H1 (cell line): ENCODE measurements at regions not wholly inside any gene's neighbourhood (a gene's known extent, or its start where the extent isn't known, plus 50 kb on each side); places are given as distances from the start of the nearest gene placed in this dataset.

Source experiments
- CTCF ChIA-PET: fragments of 300-600 bp; sonication (Branson Sonifier 250); formaldehyde crosslinking; loops from one replicate; lab custom pipeline; 2021; ENCODE audit not compliant: partially characterized antibody; lab: Charles Lee
- POLR2A ChIA-PET: fragments of 300-600 bp; sonication (Branson Sonifier 250); formaldehyde crosslinking; loops from one replicate; lab custom pipeline; 2021; ENCODE audit warnings: inconsistent platforms; ENCODE audit not compliant: partially characterized antibody; lab: Charles Lee
- DNase-seq, 2 experiments: peaks; one replicate each; pipeline versions ENCODE4 v3.0.0 to v3.0.0-alpha.2; 2010 to 2022; ENCODE audit warnings: low spot score in 2 of 2, low read depth in 1 of 2, mixed read lengths in 1 of 2
- FAIRE-seq: peaks from 2 replicates; lab custom pipeline; 2011; peaks lifted over from hg19 to GRCh38; lab: Jason Lieb, UNC
- H2AFZ ChIP-seq: 2 replicates; pipeline ENCODE4 v1.8.1; 2012; ENCODE audit warnings: low read length, inconsistent platforms
- H2AK5ac ChIP-seq: 2 replicates; pipeline ENCODE4 v1.6.1; 2013; ENCODE audit warnings: low read depth, low read length
- H2BK120ac ChIP-seq: replicated peaks from 2 replicates; pipeline ENCODE3; 2013; ENCODE audit warnings: low read depth, low read length, inconsistent platforms
- H2BK12ac ChIP-seq: 2 replicates; pipeline ENCODE4 v1.6.1; 2013; ENCODE audit warnings: low read depth, low read length
- H2BK15ac ChIP-seq: 2 replicates; pipeline ENCODE4 v1.6.1; 2013; ENCODE audit warnings: low read length
- H2BK20ac ChIP-seq: 2 replicates; pipeline ENCODE4 v1.6.1; 2013; ENCODE audit warnings: low read length
- H2BK5ac ChIP-seq: 2 replicates; pipeline ENCODE4 v1.6.1; 2013; ENCODE audit warnings: low read depth, low read length
- H3K14ac ChIP-seq: 2 replicates; pipeline ENCODE4 v1.6.1; 2013; ENCODE audit warnings: inconsistent platforms; ENCODE audit not compliant: insufficient read length
- H3K18ac ChIP-seq: 2 replicates; pipeline ENCODE4 v1.6.1; 2013; ENCODE audit warnings: low read length; ENCODE audit errors: extremely low read depth
- H3K23ac ChIP-seq: 2 replicates; pipeline ENCODE4 v1.6.1; 2013; ENCODE audit warnings: inconsistent platforms; ENCODE audit not compliant: insufficient read length
- H3K23me2 ChIP-seq: 2 replicates; pipeline ENCODE4 v1.6.1; 2013; ENCODE audit warnings: low read depth, low read length
- H3K27ac ChIP-seq: 2 replicates; pipeline ENCODE4 v1.6.1; 2011; ENCODE audit warnings: low read depth, low read length, inconsistent platforms
- H3K27me3 ChIP-seq, 4 experiments: replicated peaks in 1 of 4; 1 replicate in 1 of 4; 2 replicates in 3 of 4; pipeline versions ENCODE4 v1.6.1 to v1.8.1; 2011 to 2013; ENCODE audit warnings: low read length in 3 of 4, mild to moderate bottlenecking in 3 of 4, inconsistent platforms in 2 of 4, mixed read lengths in 2 of 4, moderate library complexity in 1 of 4; ENCODE audit not compliant: control insufficient read depth in 3 of 4, insufficient read depth in 3 of 4; ENCODE audit errors: extremely low read depth in 1 of 4
- H3K36me3 ChIP-seq, 4 experiments: 2 replicates each; pipeline versions ENCODE4 v1.6.1 to v1.8.1; 2011 to 2013; ENCODE audit warnings: mild to moderate bottlenecking in 4 of 4, low read length in 3 of 4, moderate library complexity in 2 of 4, control low read depth in 1 of 4, inconsistent platforms in 1 of 4; ENCODE audit not compliant: insufficient read depth in 4 of 4, control insufficient read depth in 2 of 4
- H3K4ac ChIP-seq: replicated peaks from 2 replicates; pipeline ENCODE3; 2013; ENCODE audit warnings: low read length, low read depth, mixed read lengths, inconsistent platforms; ENCODE audit not compliant: insufficient read length
- H3K4me1 ChIP-seq, 4 experiments: replicated peaks in 1 of 4; 1 replicate in 1 of 4; 2 replicates in 3 of 4; pipeline versions ENCODE4 v1.6.1 to v1.8.1; 2011 to 2013; ENCODE audit warnings: low read length in 3 of 4, inconsistent platforms in 2 of 4, mixed read lengths in 1 of 4; ENCODE audit not compliant: insufficient read depth in 4 of 4, control insufficient read depth in 3 of 4
- H3K4me2 ChIP-seq, 2 experiments: 2 replicates each; pipeline versions ENCODE4 v1.6.1 to v1.8.1; 2011 to 2013; ENCODE audit warnings: low read depth in 2 of 2, low read length in 2 of 2, control low read depth in 1 of 2, inconsistent platforms in 1 of 2, mild to moderate bottlenecking in 1 of 2; ENCODE audit not compliant: insufficient read depth in 1 of 2
- H3K4me3 ChIP-seq, 4 experiments: fragments of 200-600, 300-600 bp in 1 of 4; sonication (generic), shearing (Covaris generic), sonication (Bioruptor Twin) in 1 of 4; 2 replicates each; pipeline versions ENCODE4 v1.5.1 to v1.8.1; 2011 to 2016; ENCODE audit warnings: low read length in 4 of 4, low read depth in 3 of 4, control low read depth in 2 of 4, inconsistent platforms in 2 of 4, mild to moderate bottlenecking in 2 of 4, mixed read lengths in 1 of 4, moderate library complexity in 1 of 4; ENCODE audit not compliant: insufficient read depth in 2 of 4; ENCODE audit errors: extremely low read depth in 1 of 4
- H3K56ac ChIP-seq: replicated peaks from 2 replicates; pipeline ENCODE3; 2013; ENCODE audit warnings: low read depth, mild to moderate bottlenecking, mixed read lengths, low read length, inconsistent platforms; ENCODE audit not compliant: insufficient read length
- H3K79me1 ChIP-seq: 2 replicates; pipeline ENCODE4 v1.6.1; 2013; ENCODE audit warnings: low read depth, low read length, control low read depth
- H3K79me2 ChIP-seq, 2 experiments: 2 replicates each; pipeline versions ENCODE4 v1.6.1 to v1.8.1; 2012 to 2013; ENCODE audit warnings: low read length in 2 of 2, mild to moderate bottlenecking in 2 of 2, inconsistent platforms in 1 of 2; ENCODE audit not compliant: insufficient read depth in 2 of 2, control insufficient read depth in 1 of 2
- H3K9ac ChIP-seq, 4 experiments: replicated peaks in 1 of 4; 1 replicate in 1 of 4; 2 replicates in 3 of 4; pipeline versions ENCODE4 v1.6.1 to v1.8.1; 2011 to 2013; ENCODE audit warnings: low read depth in 3 of 4, low read length in 3 of 4, control low read depth in 2 of 4, mild to moderate bottlenecking in 2 of 4, moderate library complexity in 2 of 4, inconsistent platforms in 1 of 4; ENCODE audit errors: extremely low read depth in 1 of 4
- H3K9me3 ChIP-seq, 2 experiments: 2 replicates each; pipeline versions ENCODE4 v1.6.1 to v1.8.1; 2012 to 2013; ENCODE audit warnings: mild to moderate bottlenecking in 2 of 2, moderate library complexity in 2 of 2, control low read depth in 1 of 2, inconsistent platforms in 1 of 2, low read depth in 1 of 2, low read length in 1 of 2, mixed read lengths in 1 of 2; ENCODE audit not compliant: insufficient read depth in 2 of 2
- H4K20me1 ChIP-seq, 2 experiments: replicated peaks in 1 of 2; 2 replicates each; pipeline versions ENCODE3 to v1.8.1; 2011 to 2013; ENCODE audit warnings: inconsistent platforms in 2 of 2, low read length in 2 of 2, mild to moderate bottlenecking in 1 of 2; ENCODE audit not compliant: insufficient read depth in 2 of 2, control insufficient read depth in 1 of 2
- H4K5ac ChIP-seq: 2 replicates; pipeline ENCODE4 v1.6.1; 2013; ENCODE audit warnings: low read length, low read depth, mixed read lengths, inconsistent platforms; ENCODE audit not compliant: insufficient read length
- H4K8ac ChIP-seq: 2 replicates; pipeline ENCODE4 v1.8.0; 2013; ENCODE audit warnings: mild to moderate bottlenecking, moderate library complexity, low read length, inconsistent platforms; ENCODE audit not compliant: insufficient read depth; ENCODE audit errors: extremely low read depth
- H4K91ac ChIP-seq: replicated peaks from 2 replicates; pipeline ENCODE3; 2013; ENCODE audit warnings: low read length, mixed read lengths, inconsistent platforms; ENCODE audit not compliant: insufficient read length
- BACH1 ChIP-seq: IDR thresholded peaks from 2 replicates; pipeline ENCODE4 v1.6.1; 2012; ENCODE audit warnings: low read length, improper control_type of control experiment
- BRCA1 ChIP-seq: IDR thresholded peaks from 2 replicates; pipeline ENCODE4 v1.6.1; 2012; ENCODE audit warnings: low read depth, low read length, improper control_type of control experiment
- CHD2 ChIP-seq: IDR thresholded peaks from 2 replicates; pipeline ENCODE4 v1.6.1; 2012; ENCODE audit warnings: low read length, improper control_type of control experiment
- CREB1 ChIP-seq: IDR thresholded peaks from 2 replicates; pipeline ENCODE4 v1.6.1; 2012; ENCODE audit warnings: inconsistent platforms
- GABPA ChIP-seq: IDR thresholded peaks from 2 replicates; pipeline ENCODE4 v1.6.1; 2011; ENCODE audit warnings: mild to moderate bottlenecking, low read length, moderate library complexity, borderline replicate concordance; ENCODE audit not compliant: insufficient read depth
- JUN ChIP-seq: IDR thresholded peaks from 2 replicates; pipeline ENCODE4 v1.6.1; 2011; ENCODE audit warnings: low read depth, mild to moderate bottlenecking, improper control_type of control experiment, low read length
- PHF8 ChIP-seq: fragments of 200-600 bp; sonication (generic); conservative IDR thresholded peaks from 2 replicates; pipeline ENCODE4 v1.7.1; 2012; ENCODE audit warnings: low read depth, mild to moderate bottlenecking, inconsistent platforms, low read length, moderate library complexity
- RNF2 ChIP-seq: fragments of 200-900, 300-1000 bp; sonication (generic); IDR thresholded peaks from 2 replicates; pipeline ENCODE4 v1.7.1; 2016; ENCODE audit warnings: borderline replicate concordance, low read depth, mild to moderate bottlenecking, antibody characterized with exemption, low read length; ENCODE audit not compliant: poor library complexity, severe bottlenecking; ENCODE audit errors: missing control alignments
- RXRA ChIP-seq: IDR thresholded peaks from 2 replicates; pipeline ENCODE4 v1.6.1; 2011; ENCODE audit warnings: low read depth, mild to moderate bottlenecking, low read length, moderate library complexity; ENCODE audit not compliant: insufficient read depth
- SAP30 ChIP-seq: fragments of 300-600 bp; sonication (generic); IDR thresholded peaks from 2 replicates; pipeline ENCODE4 v1.7.1; 2012; ENCODE audit warnings: low read length, moderate library complexity, mild to moderate bottlenecking, inconsistent platforms; ENCODE audit not compliant: insufficient read depth, insufficient replicate concordance
- SP2 ChIP-seq: IDR thresholded peaks from 2 replicates; pipeline ENCODE4 v1.6.1; 2012; ENCODE audit warnings: mild to moderate bottlenecking, low read length, inconsistent platforms
- TAF7 ChIP-seq: optimal IDR thresholded peaks from 2 replicates; pipeline ENCODE3; 2011; ENCODE audit warnings: low read depth, mild to moderate bottlenecking, inconsistent platforms, low read length, moderate library complexity, borderline replicate concordance
- YY1 ChIP-seq: IDR thresholded peaks from 2 replicates; pipeline ENCODE4 v1.6.1; 2011; ENCODE audit warnings: low read depth, mild to moderate bottlenecking, low read length
- ZNF274 ChIP-seq: IDR thresholded peaks from 2 replicates; pipeline ENCODE4 v1.7.0; 2012; ENCODE audit warnings: low read length, borderline replicate concordance; ENCODE audit errors: extremely low read depth
- WGBS, 2 experiments: shearing (Covaris generic) in 1 of 2; methylation state at CpG; one replicate each; pipeline versions ENCODE4 v1.1.6 to v1.1.7; 2013 to 2015; ENCODE audit warnings: low lambda C conversion rate in 2 of 2, mixed read lengths in 2 of 2, inconsistent platforms in 1 of 2, low coverage in 1 of 2, missing lambda C conversion rate in 1 of 2; ENCODE audit not compliant: insufficient replicate concordance in 2 of 2, insufficient coverage in 1 of 2, insufficient read length in 1 of 2; ENCODE audit errors: extremely low coverage in 1 of 2, missing lambda C conversion rate in 1 of 2; 5-methylcytosine and 5-hydroxymethylcytosine counted together
- TF ChIP-seq, protein P1 (sequence below): IDR thresholded peaks from 2 replicates; pipeline ENCODE4 v1.6.1; 2012; ENCODE audit warnings: inconsistent platforms

DNA sequence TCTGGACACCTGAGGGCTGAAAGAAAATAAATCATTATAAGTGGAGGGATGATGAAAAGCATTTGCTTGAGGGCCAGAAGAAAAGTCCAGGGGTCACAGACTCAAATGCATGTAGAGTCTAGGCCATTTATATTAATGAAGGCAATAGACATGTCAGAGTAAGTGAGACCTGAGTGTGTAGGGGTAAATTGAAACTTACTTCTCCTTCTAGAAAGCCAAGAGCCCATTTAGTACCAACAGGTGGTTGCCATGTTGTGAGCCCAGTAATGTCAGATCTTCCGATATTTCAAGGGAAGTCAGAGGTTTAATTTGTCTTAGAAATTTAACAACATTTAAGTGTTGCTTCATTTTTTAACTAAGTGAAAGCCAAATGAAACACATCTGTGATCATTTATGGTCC is 166.1 kb upstream of the SLIT2 start:
- no peak overlapping the region for H3K4me2 ChIP-seq
- POLR2A ChIA-PET = no interaction called here
- no peaks in the 10 kb centered on the region for H3K36me3 ChIP-seq
- no peak overlapping the region for H2AFZ ChIP-seq
- H3K4me3 ChIP-seq = no peak overlapping the region
- H2BK120ac ChIP-seq = no peak overlapping the region
- H2BK5ac ChIP-seq = no peak overlapping the region
- H4K8ac ChIP-seq = no peak overlapping the region
- no peak for FAIRE-seq
- CTCF ChIA-PET = no interaction called here
- H3K23me2 ChIP-seq = no peaks in the 10 kb centered on the region
- no peak overlapping the region for H3K18ac ChIP-seq
- H3K4ac ChIP-seq = no peak overlapping the region
- H3K14ac ChIP-seq = no peak overlapping the region
- no peak overlapping the region for H2AK5ac ChIP-seq
- H3K27me3 ChIP-seq = no peaks in the 10 kb centered on the region
- H2BK15ac ChIP-seq = no peak overlapping the region
- no peak overlapping the region for H3K27ac ChIP-seq
- H4K20me1 ChIP-seq = no peaks in the 10 kb centered on the region
- H3K79me2 ChIP-seq = no peaks in the 10 kb centered on the region
- H3K4me1 ChIP-seq = no peaks in the 10 kb centered on the region
- H3K23ac ChIP-seq = no peak overlapping the region
- DNase-seq = no peak
- no peak overlapping the region for H2BK12ac ChIP-seq
- no peak overlapping the region for H4K91ac ChIP-seq
- H2BK20ac ChIP-seq = no peak overlapping the region
- no peak overlapping the region for H3K56ac ChIP-seq
- no peaks in the 10 kb centered on the region for H3K9me3 ChIP-seq
- H3K9ac ChIP-seq = no peak overlapping the region
- 92% methylated on average over 1 of the region's 1 CpG; no CpG with 5 or more reads in 1 of the 2 experiments for WGBS, 2 experiments
- H4K5ac ChIP-seq = no peak overlapping the region
- H3K79me1 ChIP-seq = no peaks in the 10 kb centered on the region
- TF ChIP-seq RNF2 (no peak), BACH1 (no peak), RXRA (no peak), BRCA1 (no peak), CHD2 (no peak), YY1 (no peak), SAP30 (no peak), TAF7 (no peak), CREB1 (no peak), SP2 (no peak), ZNF274 (no peak), JUN (no peak), PHF8 (no peak), GABPA (no peak)
- TF ChIP-seq, protein P1, sequence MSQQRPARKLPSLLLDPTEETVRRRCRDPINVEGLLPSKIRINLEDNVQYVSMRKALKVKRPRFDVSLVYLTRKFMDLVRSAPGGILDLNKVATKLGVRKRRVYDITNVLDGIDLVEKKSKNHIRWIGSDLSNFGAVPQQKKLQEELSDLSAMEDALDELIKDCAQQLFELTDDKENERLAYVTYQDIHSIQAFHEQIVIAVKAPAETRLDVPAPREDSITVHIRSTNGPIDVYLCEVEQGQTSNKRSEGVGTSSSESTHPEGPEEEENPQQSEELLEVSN = no peak
